IPS-15b (cell line): ENCODE measurements at regions not wholly inside any gene's neighbourhood (a gene's known extent, or its start where the extent isn't known, plus 50 kb on each side); places are given as distances from the start of the nearest gene placed in this dataset.

ENCODE experiments used
- H3K27me3 ChIP-seq: one replicate; pipeline ENCODE4 v1.6.1; 2013; ENCODE audit warnings: low read length; ENCODE audit not compliant: control insufficient read depth, insufficient read depth
- H3K36me3 ChIP-seq: one replicate; pipeline ENCODE4 v1.6.1; 2013; ENCODE audit warnings: low read length; ENCODE audit not compliant: control insufficient read depth, insufficient read depth
- H3K4me1 ChIP-seq: one replicate; pipeline ENCODE4 v1.6.1; 2013; ENCODE audit warnings: mild to moderate bottlenecking, low read length; ENCODE audit not compliant: control insufficient read depth, insufficient read depth
- H3K4me3 ChIP-seq: one replicate; pipeline ENCODE4 v1.5.1; 2013; ENCODE audit warnings: low read depth, low read length
- H3K9ac ChIP-seq: one replicate; pipeline ENCODE4 v1.6.1; 2013; ENCODE audit warnings: low read depth, mild to moderate bottlenecking, low read length
- H3K9me3 ChIP-seq: one replicate; pipeline ENCODE4 v1.6.1; 2013; ENCODE audit warnings: mild to moderate bottlenecking, low read length; ENCODE audit not compliant: control insufficient read depth, insufficient read depth

GRCh38 chr9:105850852-105851500, 156.6 kb downstream of the TMEM38B start:
- Histone ChIP-seq H3K9ac (no peak overlapping the region), H3K9me3 (no peaks in the 10 kb centered on the region), H3K36me3 (no peaks in the 10 kb centered on the region), H3K4me1 (no peaks in the 10 kb centered on the region), H3K27me3 (no peaks in the 10 kb centered on the region), H3K4me3 (no peak overlapping the region)

- Histone ChIP-seq H3K4me3 (no peak overlapping the region), H3K9ac (no peak overlapping the region)
Observed at GRCh38 chr9:105854026-105854782, 159.9 kb downstream of the TMEM38B start.

GRCh38 chr9:105854783-105855724, 160.7 kb downstream of the TMEM38B start:
- no peak overlapping the region for H3K4me3 ChIP-seq
- H3K9me3 ChIP-seq: no peaks in the 10 kb centered on the region
- no peak overlapping the region for H3K9ac ChIP-seq
- no peaks in the 10 kb centered on the region for H3K27me3 ChIP-seq
- H3K36me3 ChIP-seq: no peaks in the 10 kb centered on the region
- no peaks in the 10 kb centered on the region for H3K4me1 ChIP-seq

More at GRCh38 chr9:105854026-105854782, 159.9 kb downstream of the TMEM38B start:
- Histone ChIP-seq H3K9me3 (no peaks in the 10 kb centered on the region), H3K36me3 (no peaks in the 10 kb centered on the region), H3K27me3 (no peaks in the 10 kb centered on the region), H3K4me1 (no peaks in the 10 kb centered on the region)

GRCh38 chr9:105855987-105856386, 161.6 kb downstream of the TMEM38B start:
- H3K9me3 ChIP-seq: no peaks in the 10 kb centered on the region
- no peaks in the 10 kb centered on the region for H3K4me1 ChIP-seq
- no peaks in the 10 kb centered on the region for H3K36me3 ChIP-seq
- H3K27me3 ChIP-seq: no peaks in the 10 kb centered on the region
- H3K9ac ChIP-seq: no peak overlapping the region
- no peak overlapping the region for H3K4me3 ChIP-seq

- Histone ChIP-seq H3K36me3 (no peaks in the 10 kb centered on the region), H3K9me3 (no peaks in the 10 kb centered on the region), H3K4me1 (no peaks in the 10 kb centered on the region), H3K9ac (no peak overlapping the region), H3K27me3 (no peaks in the 10 kb centered on the region), H3K4me3 (no peak overlapping the region)
Observed at GRCh38 chr9:105858006-105858690, 163.8 kb downstream of the TMEM38B start.

- Histone ChIP-seq H3K4me3 (no peak overlapping the region), H3K9me3 (no peaks in the 10 kb centered on the region), H3K9ac (no peak overlapping the region), H3K36me3 (no peaks in the 10 kb centered on the region), H3K27me3 (no peaks in the 10 kb centered on the region), H3K4me1 (no peaks in the 10 kb centered on the region)
Observed at GRCh38 chr9:105858877-105859276, 164.5 kb downstream of the TMEM38B start.

- no peaks in the 10 kb centered on the region for H3K4me1 ChIP-seq
- H3K36me3 ChIP-seq: no peaks in the 10 kb centered on the region
- no peaks in the 10 kb centered on the region for H3K27me3 ChIP-seq
- H3K4me3 ChIP-seq: no peak overlapping the region
- H3K9ac ChIP-seq: no peak overlapping the region
- no peaks in the 10 kb centered on the region for H3K9me3 ChIP-seq
Observed at GRCh38 chr9:105859428-105860091, 165.2 kb downstream of the TMEM38B start.

- no peak overlapping the region for H3K4me3 ChIP-seq
- H3K27me3 ChIP-seq: no peaks in the 10 kb centered on the region
- no peaks in the 10 kb centered on the region for H3K9me3 ChIP-seq
- no peak overlapping the region for H3K9ac ChIP-seq
- H3K4me1 ChIP-seq: no peaks in the 10 kb centered on the region
- no peaks in the 10 kb centered on the region for H3K36me3 ChIP-seq
Observed at GRCh38 chr9:105860516-105860915, 166.2 kb downstream of the TMEM38B start.

- H3K27me3 ChIP-seq: no peaks in the 10 kb centered on the region
- H3K4me3 ChIP-seq: no peak overlapping the region
- no peak overlapping the region for H3K9ac ChIP-seq
- H3K9me3 ChIP-seq: no peaks in the 10 kb centered on the region
- no peaks in the 10 kb centered on the region for H3K36me3 ChIP-seq
- no peaks in the 10 kb centered on the region for H3K4me1 ChIP-seq
Observed at GRCh38 chr9:105861972-105862371, 167.6 kb downstream of the TMEM38B start.

- no peaks in the 10 kb centered on the region for H3K9me3 ChIP-seq
Observed at GRCh38 chr9:105864248-105864898, 170.0 kb downstream of the TMEM38B start.

More at GRCh38 chr9:105864248-105864898, 170.0 kb downstream of the TMEM38B start:
- no peaks in the 10 kb centered on the region for H3K36me3 ChIP-seq
- no peaks in the 10 kb centered on the region for H3K4me1 ChIP-seq
- no peak overlapping the region for H3K9ac ChIP-seq
- H3K27me3 ChIP-seq: no peaks in the 10 kb centered on the region
- no peak overlapping the region for H3K4me3 ChIP-seq
